ENCODE measurements at regions not wholly inside any gene's neighbourhood (a gene's known extent, or its start where the extent isn't known, plus 50 kb on each side); places are given as distances from the start of the nearest gene placed in this dataset.

DNA sequence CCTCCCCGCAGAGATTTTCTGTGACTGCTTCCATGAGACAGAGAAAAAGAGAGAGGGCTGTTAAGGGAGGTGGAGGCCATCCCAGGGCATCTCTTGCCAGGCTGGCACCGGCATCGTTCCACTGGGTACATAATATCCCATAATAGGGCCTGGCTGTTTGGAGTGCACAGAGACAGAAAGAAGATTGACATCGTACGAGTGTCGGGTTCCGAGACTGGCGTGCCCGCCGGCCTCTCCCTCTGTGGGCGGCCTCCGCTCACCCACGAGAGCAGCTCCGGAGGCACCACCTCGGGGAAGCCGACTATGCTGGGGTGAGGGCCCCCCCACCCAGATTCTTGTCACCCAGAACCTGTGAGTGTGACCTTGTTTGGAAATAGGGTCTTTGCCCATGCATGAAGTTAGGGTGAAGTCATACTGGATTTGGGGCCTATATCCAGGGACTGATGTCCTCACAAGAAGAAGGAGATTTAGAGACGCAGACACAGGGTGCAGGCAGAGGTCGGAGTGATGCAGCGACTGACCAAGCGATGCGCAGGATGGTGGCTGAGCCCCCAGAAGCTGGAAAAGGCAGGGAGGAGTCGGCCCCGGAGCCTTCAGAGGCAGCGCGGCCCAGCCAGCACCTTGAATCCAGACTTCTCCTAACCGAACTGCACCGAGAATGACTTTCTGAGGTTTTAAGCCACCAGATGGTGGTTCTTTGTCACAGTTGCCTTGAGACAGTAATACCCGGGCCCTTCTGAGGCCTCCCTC lies 101.8 kb upstream of the CIBAR2 start:
- TF ChIP-seq, protein P1, sequence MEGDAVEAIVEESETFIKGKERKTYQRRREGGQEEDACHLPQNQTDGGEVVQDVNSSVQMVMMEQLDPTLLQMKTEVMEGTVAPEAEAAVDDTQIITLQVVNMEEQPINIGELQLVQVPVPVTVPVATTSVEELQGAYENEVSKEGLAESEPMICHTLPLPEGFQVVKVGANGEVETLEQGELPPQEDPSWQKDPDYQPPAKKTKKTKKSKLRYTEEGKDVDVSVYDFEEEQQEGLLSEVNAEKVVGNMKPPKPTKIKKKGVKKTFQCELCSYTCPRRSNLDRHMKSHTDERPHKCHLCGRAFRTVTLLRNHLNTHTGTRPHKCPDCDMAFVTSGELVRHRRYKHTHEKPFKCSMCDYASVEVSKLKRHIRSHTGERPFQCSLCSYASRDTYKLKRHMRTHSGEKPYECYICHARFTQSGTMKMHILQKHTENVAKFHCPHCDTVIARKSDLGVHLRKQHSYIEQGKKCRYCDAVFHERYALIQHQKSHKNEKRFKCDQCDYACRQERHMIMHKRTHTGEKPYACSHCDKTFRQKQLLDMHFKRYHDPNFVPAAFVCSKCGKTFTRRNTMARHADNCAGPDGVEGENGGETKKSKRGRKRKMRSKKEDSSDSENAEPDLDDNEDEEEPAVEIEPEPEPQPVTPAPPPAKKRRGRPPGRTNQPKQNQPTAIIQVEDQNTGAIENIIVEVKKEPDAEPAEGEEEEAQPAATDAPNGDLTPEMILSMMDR (IDR thresholded peaks at IDR 0.05) = no peak
- TF ChIP-seq POLR2AphosphoS5 (IDR thresholded peaks at IDR 0.05; ENCODE audit: insufficient read depth in 1 of 2, low read depth in 1 of 2) = no peak
- no peak for TF ChIP-seq POLR2A (IDR thresholded peaks at IDR 0.05)

Measured in vagina (tissue), 2 donors.